ENCODE measurements at regions not wholly inside any gene's neighbourhood (a gene's known extent, or its start where the extent isn't known, plus 50 kb on each side); places are given as distances from the start of the nearest gene placed in this dataset.

DNA sequence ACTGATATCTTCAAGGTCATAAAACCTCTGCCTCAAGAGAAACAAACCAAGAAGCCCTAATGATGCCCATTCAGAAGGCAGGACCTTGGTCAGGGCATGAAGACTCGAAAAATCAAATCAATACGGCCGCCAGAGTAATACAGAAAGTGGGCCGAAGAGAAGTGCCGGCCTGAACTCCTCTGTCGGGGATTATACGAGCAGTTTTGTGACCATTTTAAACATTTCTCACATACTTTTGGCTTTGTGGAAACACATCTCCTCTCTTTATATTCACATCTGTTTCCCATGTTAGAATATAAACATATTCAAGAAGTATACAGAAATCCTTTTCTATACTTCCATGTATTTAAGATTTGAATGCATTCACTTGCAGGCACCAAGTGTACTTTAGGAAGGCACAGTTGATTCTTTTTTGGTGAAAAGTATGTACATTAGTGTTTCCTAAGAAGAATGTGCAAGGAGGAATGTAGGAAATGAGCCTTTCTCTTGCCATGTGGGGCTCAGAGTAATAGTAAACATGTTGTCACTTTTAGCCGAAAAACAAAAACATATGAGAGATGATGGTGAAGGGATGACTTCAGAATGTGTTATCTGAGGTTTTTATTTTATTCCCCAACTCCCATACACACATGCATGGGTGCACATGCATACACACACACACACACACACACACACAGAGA, 707.9 kb upstream of the ID2 start:
- Histone ChIP-seq H3K27me3 (ENCODE audit: insufficient read depth, low read depth, low read length) (no peaks in the 10 kb centered on the region), H3K36me3 (ENCODE audit: insufficient read depth, low read length) (no peaks in the 10 kb centered on the region), H3K4me2 (ENCODE audit: low read length) (no peak overlapping the region), H4K20me1 (ENCODE audit: insufficient read depth) (no peaks in the 10 kb centered on the region), H2AFZ (ENCODE audit: low read depth, low read length) (no peak overlapping the region), H3K9me3 (ENCODE audit: low read length) (no peaks in the 10 kb centered on the region), H3F3A (ENCODE audit: insufficient read depth, low read length, poor library complexity, severe bottlenecking) (no peaks in the 10 kb centered on the region), H3K9me2 (ENCODE audit: insufficient read depth, low read length) (no peaks in the 10 kb centered on the region), H3K9ac (ENCODE audit: low read length) (no peak overlapping the region), H3K4me3 (ENCODE audit: low read length) (no peak overlapping the region), H3K79me2 (replicated peaks; ENCODE audit: insufficient read depth, low read length) (no peaks in the 10 kb centered on the region), H3K27ac (ENCODE audit: low read length) (no peak overlapping the region)
- TF ChIP-seq EZH2 (IDR thresholded peaks at IDR 0.05; ENCODE audit: borderline replicate concordance, insufficient read depth, low read length, poor library complexity, severe bottlenecking) (no peak), MXI1 (conservative IDR thresholded peaks at IDR 0.05; ENCODE audit: poor library complexity, severe bottlenecking) (no peak)

DNA sequence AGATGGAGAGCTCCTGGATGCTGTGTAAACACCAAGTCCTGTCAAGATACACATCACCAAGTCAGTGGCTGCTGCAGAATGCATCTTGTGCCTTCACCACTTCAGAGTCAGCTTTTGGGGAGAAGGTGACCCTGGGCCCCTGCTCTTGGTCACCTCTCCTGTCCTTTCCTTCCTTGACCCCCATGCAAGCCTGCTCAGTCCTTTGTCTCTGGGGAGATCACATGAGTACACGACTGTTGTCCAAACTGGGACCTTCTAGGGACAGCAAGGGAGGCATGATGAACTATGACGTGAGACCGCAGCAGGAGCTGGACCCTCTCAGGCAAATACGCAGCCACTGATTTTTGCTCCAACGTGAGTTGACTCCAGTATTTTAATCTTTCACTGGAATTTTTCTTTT, 706.9 kb upstream of the ID2 start:
- Histone ChIP-seq H3K9ac (ENCODE audit: low read length) (no peak overlapping the region), H2AFZ (ENCODE audit: low read depth, low read length) (no peak overlapping the region), H3K79me2 (replicated peaks; ENCODE audit: insufficient read depth, low read length) (no peaks in the 10 kb centered on the region), H4K20me1 (ENCODE audit: insufficient read depth) (no peaks in the 10 kb centered on the region), H3K9me3 (ENCODE audit: low read length) (no peaks in the 10 kb centered on the region), H3K36me3 (ENCODE audit: insufficient read depth, low read length) (no peaks in the 10 kb centered on the region), H3K27ac (ENCODE audit: low read length) (no peak overlapping the region), H3K9me2 (ENCODE audit: insufficient read depth, low read length) (no peaks in the 10 kb centered on the region), H3K4me3 (ENCODE audit: low read length) (no peak overlapping the region), H3K4me2 (ENCODE audit: low read length) (no peak overlapping the region), H3F3A (ENCODE audit: insufficient read depth, low read length, poor library complexity, severe bottlenecking) (no peaks in the 10 kb centered on the region), H3K27me3 (ENCODE audit: insufficient read depth, low read depth, low read length) (no peaks in the 10 kb centered on the region)
- TF ChIP-seq RAD21 (conservative IDR thresholded peaks at IDR 0.05) = no peak
- TF ChIP-seq, protein P1, sequence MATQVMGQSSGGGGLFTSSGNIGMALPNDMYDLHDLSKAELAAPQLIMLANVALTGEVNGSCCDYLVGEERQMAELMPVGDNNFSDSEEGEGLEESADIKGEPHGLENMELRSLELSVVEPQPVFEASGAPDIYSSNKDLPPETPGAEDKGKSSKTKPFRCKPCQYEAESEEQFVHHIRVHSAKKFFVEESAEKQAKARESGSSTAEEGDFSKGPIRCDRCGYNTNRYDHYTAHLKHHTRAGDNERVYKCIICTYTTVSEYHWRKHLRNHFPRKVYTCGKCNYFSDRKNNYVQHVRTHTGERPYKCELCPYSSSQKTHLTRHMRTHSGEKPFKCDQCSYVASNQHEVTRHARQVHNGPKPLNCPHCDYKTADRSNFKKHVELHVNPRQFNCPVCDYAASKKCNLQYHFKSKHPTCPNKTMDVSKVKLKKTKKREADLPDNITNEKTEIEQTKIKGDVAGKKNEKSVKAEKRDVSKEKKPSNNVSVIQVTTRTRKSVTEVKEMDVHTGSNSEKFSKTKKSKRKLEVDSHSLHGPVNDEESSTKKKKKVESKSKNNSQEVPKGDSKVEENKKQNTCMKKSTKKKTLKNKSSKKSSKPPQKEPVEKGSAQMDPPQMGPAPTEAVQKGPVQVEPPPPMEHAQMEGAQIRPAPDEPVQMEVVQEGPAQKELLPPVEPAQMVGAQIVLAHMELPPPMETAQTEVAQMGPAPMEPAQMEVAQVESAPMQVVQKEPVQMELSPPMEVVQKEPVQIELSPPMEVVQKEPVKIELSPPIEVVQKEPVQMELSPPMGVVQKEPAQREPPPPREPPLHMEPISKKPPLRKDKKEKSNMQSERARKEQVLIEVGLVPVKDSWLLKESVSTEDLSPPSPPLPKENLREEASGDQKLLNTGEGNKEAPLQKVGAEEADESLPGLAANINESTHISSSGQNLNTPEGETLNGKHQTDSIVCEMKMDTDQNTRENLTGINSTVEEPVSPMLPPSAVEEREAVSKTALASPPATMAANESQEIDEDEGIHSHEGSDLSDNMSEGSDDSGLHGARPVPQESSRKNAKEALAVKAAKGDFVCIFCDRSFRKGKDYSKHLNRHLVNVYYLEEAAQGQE (IDR thresholded peaks at IDR 0.05; ENCODE audit: borderline replicate concordance) = no peak
- TF ChIP-seq SMC3 (conservative IDR thresholded peaks at IDR 0.05; ENCODE audit: poor library complexity) = no peak
- no peak for TF ChIP-seq MXI1 (conservative IDR thresholded peaks at IDR 0.05; ENCODE audit: poor library complexity, severe bottlenecking)
- TF ChIP-seq TAF1 (IDR thresholded peaks at IDR 0.05; ENCODE audit: low read depth) = no peak
- no peak for TF ChIP-seq POLR2AphosphoS5 (IDR thresholded peaks at IDR 0.05)
- TF ChIP-seq EZH2 (IDR thresholded peaks at IDR 0.05; ENCODE audit: borderline replicate concordance, insufficient read depth, low read length, poor library complexity, severe bottlenecking) = no peak
- no peak for TF ChIP-seq EP300 (conservative IDR thresholded peaks at IDR 0.05; ENCODE audit: poor library complexity, severe bottlenecking)
- TF ChIP-seq, protein P2, sequence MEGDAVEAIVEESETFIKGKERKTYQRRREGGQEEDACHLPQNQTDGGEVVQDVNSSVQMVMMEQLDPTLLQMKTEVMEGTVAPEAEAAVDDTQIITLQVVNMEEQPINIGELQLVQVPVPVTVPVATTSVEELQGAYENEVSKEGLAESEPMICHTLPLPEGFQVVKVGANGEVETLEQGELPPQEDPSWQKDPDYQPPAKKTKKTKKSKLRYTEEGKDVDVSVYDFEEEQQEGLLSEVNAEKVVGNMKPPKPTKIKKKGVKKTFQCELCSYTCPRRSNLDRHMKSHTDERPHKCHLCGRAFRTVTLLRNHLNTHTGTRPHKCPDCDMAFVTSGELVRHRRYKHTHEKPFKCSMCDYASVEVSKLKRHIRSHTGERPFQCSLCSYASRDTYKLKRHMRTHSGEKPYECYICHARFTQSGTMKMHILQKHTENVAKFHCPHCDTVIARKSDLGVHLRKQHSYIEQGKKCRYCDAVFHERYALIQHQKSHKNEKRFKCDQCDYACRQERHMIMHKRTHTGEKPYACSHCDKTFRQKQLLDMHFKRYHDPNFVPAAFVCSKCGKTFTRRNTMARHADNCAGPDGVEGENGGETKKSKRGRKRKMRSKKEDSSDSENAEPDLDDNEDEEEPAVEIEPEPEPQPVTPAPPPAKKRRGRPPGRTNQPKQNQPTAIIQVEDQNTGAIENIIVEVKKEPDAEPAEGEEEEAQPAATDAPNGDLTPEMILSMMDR (IDR thresholded peaks at IDR 0.05; ENCODE audit: poor library complexity, severe bottlenecking) = no peak

All from neural cell (in vitro differentiated cells).